DND-41 (cell line): ENCODE measurements at regions not wholly inside any gene's neighbourhood (a gene's known extent, or its start where the extent isn't known, plus 50 kb on each side); places are given as distances from the start of the nearest gene placed in this dataset.

Experiments used
- EZH2 ChIP-seq: IDR thresholded peaks from 3 replicates; pipeline ENCODE4 v1.6.1; 2012; ENCODE audit warnings: borderline replicate concordance, low read depth, mild to moderate bottlenecking, moderate library complexity, low read length, inconsistent platforms; ENCODE audit not compliant: severe bottlenecking
- TF ChIP-seq, protein P1 (sequence below): IDR thresholded peaks from 2 replicates; pipeline ENCODE4 v1.5.1; 2012; ENCODE audit warnings: borderline replicate concordance, low read length, moderate library complexity, mild to moderate bottlenecking; ENCODE audit not compliant: poor library complexity, severe bottlenecking; ENCODE audit errors: extremely low read depth

- TF ChIP-seq, protein P1, sequence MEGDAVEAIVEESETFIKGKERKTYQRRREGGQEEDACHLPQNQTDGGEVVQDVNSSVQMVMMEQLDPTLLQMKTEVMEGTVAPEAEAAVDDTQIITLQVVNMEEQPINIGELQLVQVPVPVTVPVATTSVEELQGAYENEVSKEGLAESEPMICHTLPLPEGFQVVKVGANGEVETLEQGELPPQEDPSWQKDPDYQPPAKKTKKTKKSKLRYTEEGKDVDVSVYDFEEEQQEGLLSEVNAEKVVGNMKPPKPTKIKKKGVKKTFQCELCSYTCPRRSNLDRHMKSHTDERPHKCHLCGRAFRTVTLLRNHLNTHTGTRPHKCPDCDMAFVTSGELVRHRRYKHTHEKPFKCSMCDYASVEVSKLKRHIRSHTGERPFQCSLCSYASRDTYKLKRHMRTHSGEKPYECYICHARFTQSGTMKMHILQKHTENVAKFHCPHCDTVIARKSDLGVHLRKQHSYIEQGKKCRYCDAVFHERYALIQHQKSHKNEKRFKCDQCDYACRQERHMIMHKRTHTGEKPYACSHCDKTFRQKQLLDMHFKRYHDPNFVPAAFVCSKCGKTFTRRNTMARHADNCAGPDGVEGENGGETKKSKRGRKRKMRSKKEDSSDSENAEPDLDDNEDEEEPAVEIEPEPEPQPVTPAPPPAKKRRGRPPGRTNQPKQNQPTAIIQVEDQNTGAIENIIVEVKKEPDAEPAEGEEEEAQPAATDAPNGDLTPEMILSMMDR = no peak
- TF ChIP-seq EZH2 = no peak
These were observed 49.6 kb upstream of the OSMR start for GRCh38 chr5:38795986-38796741.
